ENCODE measurements at regions not wholly inside any gene's neighbourhood (a gene's known extent, or its start where the extent isn't known, plus 50 kb on each side); places are given as distances from the start of the nearest gene placed in this dataset.

DNA sequence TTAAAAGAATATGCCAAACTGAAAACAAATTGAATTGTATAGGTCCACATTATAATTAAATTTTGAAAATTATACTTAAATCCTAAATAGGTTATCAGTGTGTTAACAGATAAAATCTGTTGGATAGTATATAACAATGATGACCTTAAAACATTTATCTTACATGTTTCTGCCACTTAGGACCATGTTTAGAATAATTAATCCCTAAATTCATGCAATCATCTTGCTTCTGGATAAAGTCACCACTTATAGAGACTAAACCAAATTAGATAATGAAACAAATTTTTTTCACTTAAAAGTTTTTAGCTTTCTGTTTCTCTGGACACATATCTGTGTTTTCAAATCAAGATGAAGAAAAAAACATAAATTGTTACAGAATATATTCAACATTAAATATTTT is 511.7 kb upstream of the MIR17HG start:
- TF ChIP-seq JUNB (IDR thresholded peaks at IDR 0.05; ENCODE audit: unreplicated experiment) (no peak), ZNF114 (CRISPR knock-in tag; IDR thresholded peaks at IDR 0.05) (no peak), CREB1 (CRISPR knock-in tag; IDR thresholded peaks at IDR 0.05; ENCODE audit: low read depth) (no peak), EZH2 (IDR thresholded peaks at IDR 0.05; ENCODE audit: low read depth, unreplicated experiment) (no peak), EZH2phosphoT487 (IDR thresholded peaks at IDR 0.05; ENCODE audit: unreplicated experiment) (no peak)
- TF ChIP-seq, protein P1, sequence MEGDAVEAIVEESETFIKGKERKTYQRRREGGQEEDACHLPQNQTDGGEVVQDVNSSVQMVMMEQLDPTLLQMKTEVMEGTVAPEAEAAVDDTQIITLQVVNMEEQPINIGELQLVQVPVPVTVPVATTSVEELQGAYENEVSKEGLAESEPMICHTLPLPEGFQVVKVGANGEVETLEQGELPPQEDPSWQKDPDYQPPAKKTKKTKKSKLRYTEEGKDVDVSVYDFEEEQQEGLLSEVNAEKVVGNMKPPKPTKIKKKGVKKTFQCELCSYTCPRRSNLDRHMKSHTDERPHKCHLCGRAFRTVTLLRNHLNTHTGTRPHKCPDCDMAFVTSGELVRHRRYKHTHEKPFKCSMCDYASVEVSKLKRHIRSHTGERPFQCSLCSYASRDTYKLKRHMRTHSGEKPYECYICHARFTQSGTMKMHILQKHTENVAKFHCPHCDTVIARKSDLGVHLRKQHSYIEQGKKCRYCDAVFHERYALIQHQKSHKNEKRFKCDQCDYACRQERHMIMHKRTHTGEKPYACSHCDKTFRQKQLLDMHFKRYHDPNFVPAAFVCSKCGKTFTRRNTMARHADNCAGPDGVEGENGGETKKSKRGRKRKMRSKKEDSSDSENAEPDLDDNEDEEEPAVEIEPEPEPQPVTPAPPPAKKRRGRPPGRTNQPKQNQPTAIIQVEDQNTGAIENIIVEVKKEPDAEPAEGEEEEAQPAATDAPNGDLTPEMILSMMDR (conservative IDR thresholded peaks at IDR 0.05; ENCODE audit: low read depth in 2 of 2), result no peak
- TF ChIP-seq, protein P2, sequence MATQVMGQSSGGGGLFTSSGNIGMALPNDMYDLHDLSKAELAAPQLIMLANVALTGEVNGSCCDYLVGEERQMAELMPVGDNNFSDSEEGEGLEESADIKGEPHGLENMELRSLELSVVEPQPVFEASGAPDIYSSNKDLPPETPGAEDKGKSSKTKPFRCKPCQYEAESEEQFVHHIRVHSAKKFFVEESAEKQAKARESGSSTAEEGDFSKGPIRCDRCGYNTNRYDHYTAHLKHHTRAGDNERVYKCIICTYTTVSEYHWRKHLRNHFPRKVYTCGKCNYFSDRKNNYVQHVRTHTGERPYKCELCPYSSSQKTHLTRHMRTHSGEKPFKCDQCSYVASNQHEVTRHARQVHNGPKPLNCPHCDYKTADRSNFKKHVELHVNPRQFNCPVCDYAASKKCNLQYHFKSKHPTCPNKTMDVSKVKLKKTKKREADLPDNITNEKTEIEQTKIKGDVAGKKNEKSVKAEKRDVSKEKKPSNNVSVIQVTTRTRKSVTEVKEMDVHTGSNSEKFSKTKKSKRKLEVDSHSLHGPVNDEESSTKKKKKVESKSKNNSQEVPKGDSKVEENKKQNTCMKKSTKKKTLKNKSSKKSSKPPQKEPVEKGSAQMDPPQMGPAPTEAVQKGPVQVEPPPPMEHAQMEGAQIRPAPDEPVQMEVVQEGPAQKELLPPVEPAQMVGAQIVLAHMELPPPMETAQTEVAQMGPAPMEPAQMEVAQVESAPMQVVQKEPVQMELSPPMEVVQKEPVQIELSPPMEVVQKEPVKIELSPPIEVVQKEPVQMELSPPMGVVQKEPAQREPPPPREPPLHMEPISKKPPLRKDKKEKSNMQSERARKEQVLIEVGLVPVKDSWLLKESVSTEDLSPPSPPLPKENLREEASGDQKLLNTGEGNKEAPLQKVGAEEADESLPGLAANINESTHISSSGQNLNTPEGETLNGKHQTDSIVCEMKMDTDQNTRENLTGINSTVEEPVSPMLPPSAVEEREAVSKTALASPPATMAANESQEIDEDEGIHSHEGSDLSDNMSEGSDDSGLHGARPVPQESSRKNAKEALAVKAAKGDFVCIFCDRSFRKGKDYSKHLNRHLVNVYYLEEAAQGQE (IDR thresholded peaks at IDR 0.05; ENCODE audit: unreplicated experiment), result no peak
- TF ChIP-seq, protein P3, sequence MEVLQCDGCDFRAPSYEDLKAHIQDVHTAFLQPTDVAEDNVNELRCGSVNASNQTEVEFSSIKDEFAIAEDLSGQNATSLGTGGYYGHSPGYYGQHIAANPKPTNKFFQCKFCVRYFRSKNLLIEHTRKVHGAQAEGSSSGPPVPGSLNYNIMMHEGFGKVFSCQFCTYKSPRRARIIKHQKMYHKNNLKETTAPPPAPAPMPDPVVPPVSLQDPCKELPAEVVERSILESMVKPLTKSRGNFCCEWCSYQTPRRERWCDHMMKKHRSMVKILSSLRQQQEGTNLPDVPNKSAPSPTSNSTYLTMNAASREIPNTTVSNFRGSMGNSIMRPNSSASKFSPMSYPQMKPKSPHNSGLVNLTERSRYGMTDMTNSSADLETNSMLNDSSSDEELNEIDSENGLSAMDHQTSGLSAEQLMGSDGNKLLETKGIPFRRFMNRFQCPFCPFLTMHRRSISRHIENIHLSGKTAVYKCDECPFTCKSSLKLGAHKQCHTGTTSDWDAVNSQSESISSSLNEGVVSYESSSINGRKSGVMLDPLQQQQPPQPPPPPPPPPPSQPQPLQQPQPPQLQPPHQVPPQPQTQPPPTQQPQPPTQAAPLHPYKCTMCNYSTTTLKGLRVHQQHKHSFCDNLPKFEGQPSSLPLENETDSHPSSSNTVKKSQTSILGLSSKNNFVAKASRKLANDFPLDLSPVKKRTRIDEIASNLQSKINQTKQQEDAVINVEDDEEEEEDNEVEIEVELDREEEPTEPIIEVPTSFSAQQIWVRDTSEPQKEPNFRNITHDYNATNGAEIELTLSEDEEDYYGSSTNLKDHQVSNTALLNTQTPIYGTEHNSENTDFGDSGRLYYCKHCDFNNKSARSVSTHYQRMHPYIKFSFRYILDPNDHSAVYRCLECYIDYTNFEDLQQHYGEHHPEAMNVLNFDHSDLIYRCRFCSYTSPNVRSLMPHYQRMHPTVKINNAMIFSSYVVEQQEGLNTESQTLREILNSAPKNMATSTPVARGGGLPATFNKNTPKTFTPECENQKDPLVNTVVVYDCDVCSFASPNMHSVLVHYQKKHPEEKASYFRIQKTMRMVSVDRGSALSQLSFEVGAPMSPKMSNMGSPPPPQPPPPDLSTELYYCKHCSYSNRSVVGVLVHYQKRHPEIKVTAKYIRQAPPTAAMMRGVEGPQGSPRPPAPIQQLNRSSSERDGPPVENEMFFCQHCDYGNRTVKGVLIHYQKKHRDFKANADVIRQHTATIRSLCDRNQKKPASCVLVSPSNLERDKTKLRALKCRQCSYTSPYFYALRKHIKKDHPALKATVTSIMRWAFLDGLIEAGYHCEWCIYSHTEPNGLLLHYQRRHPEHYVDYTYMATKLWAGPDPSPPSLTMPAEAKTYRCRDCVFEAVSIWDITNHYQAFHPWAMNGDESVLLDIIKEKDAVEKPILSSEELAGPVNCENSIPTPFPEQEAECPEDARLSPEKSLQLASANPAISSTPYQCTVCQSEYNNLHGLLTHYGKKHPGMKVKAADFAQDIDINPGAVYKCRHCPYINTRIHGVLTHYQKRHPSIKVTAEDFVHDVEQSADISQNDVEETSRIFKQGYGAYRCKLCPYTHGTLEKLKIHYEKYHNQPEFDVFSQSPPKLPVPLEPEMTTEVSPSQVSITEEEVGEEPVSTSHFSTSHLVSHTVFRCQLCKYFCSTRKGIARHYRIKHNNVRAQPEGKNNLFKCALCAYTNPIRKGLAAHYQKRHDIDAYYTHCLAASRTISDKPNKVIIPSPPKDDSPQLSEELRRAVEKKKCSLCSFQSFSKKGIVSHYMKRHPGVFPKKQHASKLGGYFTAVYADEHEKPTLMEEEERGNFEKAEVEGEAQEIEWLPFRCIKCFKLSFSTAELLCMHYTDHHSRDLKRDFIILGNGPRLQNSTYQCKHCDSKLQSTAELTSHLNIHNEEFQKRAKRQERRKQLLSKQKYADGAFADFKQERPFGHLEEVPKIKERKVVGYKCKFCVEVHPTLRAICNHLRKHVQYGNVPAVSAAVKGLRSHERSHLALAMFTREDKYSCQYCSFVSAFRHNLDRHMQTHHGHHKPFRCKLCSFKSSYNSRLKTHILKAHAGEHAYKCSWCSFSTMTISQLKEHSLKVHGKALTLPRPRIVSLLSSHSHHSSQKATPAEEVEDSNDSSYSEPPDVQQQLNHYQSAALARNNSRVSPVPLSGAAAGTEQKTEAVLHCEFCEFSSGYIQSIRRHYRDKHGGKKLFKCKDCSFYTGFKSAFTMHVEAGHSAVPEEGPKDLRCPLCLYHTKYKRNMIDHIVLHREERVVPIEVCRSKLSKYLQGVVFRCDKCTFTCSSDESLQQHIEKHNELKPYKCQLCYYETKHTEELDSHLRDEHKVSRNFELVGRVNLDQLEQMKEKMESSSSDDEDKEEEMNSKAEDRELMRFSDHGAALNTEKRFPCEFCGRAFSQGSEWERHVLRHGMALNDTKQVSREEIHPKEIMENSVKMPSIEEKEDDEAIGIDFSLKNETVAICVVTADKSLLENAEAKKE (CRISPR knock-in tag; IDR thresholded peaks at IDR 0.05), result no peak
- TF ChIP-seq, protein P4, sequence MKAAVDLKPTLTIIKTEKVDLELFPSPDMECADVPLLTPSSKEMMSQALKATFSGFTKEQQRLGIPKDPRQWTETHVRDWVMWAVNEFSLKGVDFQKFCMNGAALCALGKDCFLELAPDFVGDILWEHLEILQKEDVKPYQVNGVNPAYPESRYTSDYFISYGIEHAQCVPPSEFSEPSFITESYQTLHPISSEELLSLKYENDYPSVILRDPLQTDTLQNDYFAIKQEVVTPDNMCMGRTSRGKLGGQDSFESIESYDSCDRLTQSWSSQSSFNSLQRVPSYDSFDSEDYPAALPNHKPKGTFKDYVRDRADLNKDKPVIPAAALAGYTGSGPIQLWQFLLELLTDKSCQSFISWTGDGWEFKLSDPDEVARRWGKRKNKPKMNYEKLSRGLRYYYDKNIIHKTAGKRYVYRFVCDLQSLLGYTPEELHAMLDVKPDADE (IDR thresholded peaks at IDR 0.05), result no peak

Data from GM23338 (cell line).